ENCODE measurements at regions not wholly inside any gene's neighbourhood (a gene's known extent, or its start where the extent isn't known, plus 50 kb on each side); places are given as distances from the start of the nearest gene placed in this dataset.

GRCh38 chr1:233728721-233729120, 114.8 kb downstream of the KCNK1 start:
- Histone ChIP-seq H4K91ac (ENCODE audit: low read length) (no peak overlapping the region), H3K27ac (ENCODE audit: low read length, poor library complexity, severe bottlenecking) (no peak overlapping the region), H3K9me3 (ENCODE audit: control insufficient read depth, low read length) (no peaks in the 10 kb centered on the region), H2BK15ac (ENCODE audit: low read depth, poor library complexity, severe bottlenecking) (no peak overlapping the region), H3K4ac (ENCODE audit: low read depth in 1 of 2, low read length in 2 of 2) (no peak overlapping the region), H4K8ac (ENCODE audit: low read length) (no peak overlapping the region), H3K4me2 (ENCODE audit: low read length, poor library complexity, severe bottlenecking) (no peak overlapping the region), H3K79me1 (replicated peaks; ENCODE audit: low read length, poor library complexity, severe bottlenecking) (no peaks in the 10 kb centered on the region), H3K4me1 (ENCODE audit: control insufficient read depth, insufficient read depth, low read depth, low read length) (no peaks in the 10 kb centered on the region), H3K4me3 (ENCODE audit: insufficient read depth in 1 of 2, low read depth in 1 of 2, low read length in 2 of 2) (no peak overlapping the region), H2BK120ac (ENCODE audit: low read depth, low read length) (no peak overlapping the region), H3K14ac (ENCODE audit: low read length in 2 of 2) (no peak overlapping the region), H3K27me3 (ENCODE audit: control insufficient read depth in 1 of 2, insufficient read depth in 1 of 2, low read length in 2 of 2) (no peaks in the 10 kb centered on the region), H2BK5ac (ENCODE audit: low read depth, low read length, poor library complexity, severe bottlenecking) (no peak overlapping the region), H3K23ac (ENCODE audit: low read length in 2 of 2) (no peak overlapping the region), H3K36me3 (ENCODE audit: control insufficient read depth in 1 of 2, insufficient read depth in 2 of 2, low read depth in 1 of 2, low read length in 2 of 2) (no peaks in the 10 kb centered on the region), H2AFZ (ENCODE audit: low read depth, low read length) (no peak overlapping the region), H3K18ac (ENCODE audit: low read depth in 1 of 2, low read length in 2 of 2) (no peak overlapping the region), H3K9ac (ENCODE audit: low read length) (no peak overlapping the region), H2AK5ac (ENCODE audit: low read length, severe bottlenecking) (no peak overlapping the region), H2BK12ac (ENCODE audit: low read length in 2 of 2) (no peak overlapping the region)
- DNase-seq, result no peak
- 48% methylated on average over 2 of the region's 4 CpGs for WGBS

DNA sequence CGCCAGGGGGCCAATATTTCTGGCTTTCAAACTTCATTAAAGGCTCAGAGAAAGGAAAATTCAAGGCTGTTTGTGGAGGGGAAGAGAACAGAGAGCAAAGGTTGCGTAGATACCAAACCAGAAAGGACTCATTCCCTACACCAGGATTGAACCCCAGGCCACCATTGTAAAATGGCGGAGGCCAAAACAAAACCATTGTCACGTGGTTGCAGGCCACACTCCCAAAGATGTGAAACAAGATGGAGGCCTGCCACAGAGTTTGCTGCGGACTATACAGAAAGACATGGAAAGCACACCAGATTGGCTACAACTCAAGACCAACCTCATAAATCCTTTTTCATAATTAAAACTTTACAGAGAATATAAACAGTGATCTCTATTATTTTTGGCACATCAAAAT, 116.5 kb downstream of the KCNK1 start:
- Histone ChIP-seq H3K9me3 (ENCODE audit: control insufficient read depth, low read length) (no peaks in the 10 kb centered on the region), H2BK5ac (ENCODE audit: low read depth, low read length, poor library complexity, severe bottlenecking) (no peak overlapping the region), H4K91ac (ENCODE audit: low read length) (no peak overlapping the region), H3K4me1 (ENCODE audit: control insufficient read depth, insufficient read depth, low read depth, low read length) (no peaks in the 10 kb centered on the region), H3K23ac (ENCODE audit: low read length in 2 of 2) (no peak overlapping the region), H4K8ac (ENCODE audit: low read length) (no peak overlapping the region), H2BK120ac (ENCODE audit: low read depth, low read length) (no peak overlapping the region), H3K9ac (ENCODE audit: low read length) (no peak overlapping the region), H3K14ac (ENCODE audit: low read length in 2 of 2) (no peak overlapping the region), H2BK12ac (ENCODE audit: low read length in 2 of 2) (no peak overlapping the region), H3K27ac (ENCODE audit: low read length, poor library complexity, severe bottlenecking) (no peak overlapping the region), H2AK5ac (ENCODE audit: low read length, severe bottlenecking) (no peak overlapping the region), H3K4ac (ENCODE audit: low read depth in 1 of 2, low read length in 2 of 2) (no peak overlapping the region), H2AFZ (ENCODE audit: low read depth, low read length) (no peak overlapping the region), H3K4me3 (ENCODE audit: insufficient read depth in 1 of 2, low read depth in 1 of 2, low read length in 2 of 2) (no peak overlapping the region), H3K18ac (ENCODE audit: low read depth in 1 of 2, low read length in 2 of 2) (no peak overlapping the region), H3K79me1 (replicated peaks; ENCODE audit: low read length, poor library complexity, severe bottlenecking) (no peaks in the 10 kb centered on the region), H3K36me3 (ENCODE audit: control insufficient read depth in 1 of 2, insufficient read depth in 2 of 2, low read depth in 1 of 2, low read length in 2 of 2) (no peaks in the 10 kb centered on the region), H3K4me2 (ENCODE audit: low read length, poor library complexity, severe bottlenecking) (no peak overlapping the region), H3K27me3 (ENCODE audit: control insufficient read depth in 1 of 2, insufficient read depth in 1 of 2, low read length in 2 of 2) (no peaks in the 10 kb centered on the region), H2BK15ac (ENCODE audit: low read depth, poor library complexity, severe bottlenecking) (no peak overlapping the region)
- DNase-seq, result no peak
- 79% methylated on average over 5 of the region's 5 CpGs for WGBS

DNA sequence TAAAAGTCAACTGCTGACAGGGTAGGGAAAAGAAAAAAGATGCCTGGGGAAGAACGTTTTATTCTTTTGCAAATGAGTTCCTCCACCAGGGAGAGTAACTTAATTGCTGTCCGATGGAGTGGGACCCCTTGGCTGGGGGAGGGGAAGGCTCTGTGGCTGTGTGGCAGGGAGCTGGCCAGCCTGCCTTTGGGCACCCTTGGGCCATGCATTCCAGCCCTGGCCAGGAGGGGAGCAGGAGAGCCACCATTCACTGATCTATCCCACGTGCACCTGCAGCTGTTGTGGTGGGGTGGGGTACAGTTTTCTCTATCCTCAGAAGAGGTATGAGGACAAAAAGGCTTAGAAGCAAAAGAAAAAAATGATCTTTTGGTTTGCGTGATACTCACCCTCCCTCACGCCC, 116.9 kb downstream of the KCNK1 start:
- no peak overlapping the region for H3K27ac ChIP-seq (ENCODE audit: low read length, poor library complexity, severe bottlenecking)
- H3K27me3 ChIP-seq (ENCODE audit: control insufficient read depth in 1 of 2, insufficient read depth in 1 of 2, low read length in 2 of 2), result no peaks in the 10 kb centered on the region
- no peak overlapping the region for H2BK120ac ChIP-seq (ENCODE audit: low read depth, low read length)
- no peak for DNase-seq
- no peak overlapping the region for H3K14ac ChIP-seq (ENCODE audit: low read length in 2 of 2)
- H2BK5ac ChIP-seq (ENCODE audit: low read depth, low read length, poor library complexity, severe bottlenecking), result no peak overlapping the region
- H2BK15ac ChIP-seq (ENCODE audit: low read depth, poor library complexity, severe bottlenecking), result no peak overlapping the region
- no peak overlapping the region for H3K4me3 ChIP-seq (ENCODE audit: insufficient read depth in 1 of 2, low read depth in 1 of 2, low read length in 2 of 2)
- no peak overlapping the region for H3K4ac ChIP-seq (ENCODE audit: low read depth in 1 of 2, low read length in 2 of 2)
- H3K4me2 ChIP-seq (ENCODE audit: low read length, poor library complexity, severe bottlenecking), result no peak overlapping the region
- H4K91ac ChIP-seq (ENCODE audit: low read length), result no peak overlapping the region
- H3K79me1 ChIP-seq (replicated peaks; ENCODE audit: low read length, poor library complexity, severe bottlenecking), result no peaks in the 10 kb centered on the region
- no peak overlapping the region for H3K23ac ChIP-seq (ENCODE audit: low read length in 2 of 2)
- H2BK12ac ChIP-seq (ENCODE audit: low read length in 2 of 2), result no peak overlapping the region
- H3K18ac ChIP-seq (ENCODE audit: low read depth in 1 of 2, low read length in 2 of 2), result no peak overlapping the region
- WGBS, result 53% methylated on average over 2 of the region's 5 CpGs
- H3K9ac ChIP-seq (ENCODE audit: low read length), result no peak overlapping the region
- no peak overlapping the region for H2AK5ac ChIP-seq (ENCODE audit: low read length, severe bottlenecking)
- H4K8ac ChIP-seq (ENCODE audit: low read length), result no peak overlapping the region
- H3K36me3 ChIP-seq (ENCODE audit: control insufficient read depth in 1 of 2, insufficient read depth in 2 of 2, low read depth in 1 of 2, low read length in 2 of 2), result no peaks in the 10 kb centered on the region
- H3K4me1 ChIP-seq (ENCODE audit: control insufficient read depth, insufficient read depth, low read depth, low read length), result no peaks in the 10 kb centered on the region
- H3K9me3 ChIP-seq (ENCODE audit: control insufficient read depth, low read length), result no peaks in the 10 kb centered on the region
- H2AFZ ChIP-seq (ENCODE audit: low read depth, low read length), result no peak overlapping the region

DNA sequence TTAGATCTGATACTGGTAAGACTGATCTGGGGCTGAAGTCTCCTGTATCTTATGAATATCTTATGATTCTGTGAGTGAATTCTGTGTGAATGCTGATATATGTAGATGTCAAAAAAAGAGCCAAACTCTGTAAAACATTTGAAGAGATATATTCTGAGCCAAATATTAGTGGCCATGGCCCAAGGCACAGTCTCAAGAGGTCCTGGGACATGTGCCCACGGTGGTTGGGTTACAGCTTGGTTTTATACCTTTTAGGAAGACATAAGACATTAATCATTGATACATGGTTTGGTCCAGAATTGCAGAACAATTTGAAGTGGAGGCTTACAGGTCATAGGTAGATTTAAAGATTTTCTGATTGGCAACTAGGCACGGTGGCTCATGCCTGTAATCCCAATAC, 118.3 kb downstream of the KCNK1 start:
- Histone ChIP-seq H3K27ac (ENCODE audit: low read length, poor library complexity, severe bottlenecking) (no peak overlapping the region), H3K4me3 (ENCODE audit: insufficient read depth in 1 of 2, low read depth in 1 of 2, low read length in 2 of 2) (no peak overlapping the region), H3K36me3 (ENCODE audit: control insufficient read depth in 1 of 2, insufficient read depth in 2 of 2, low read depth in 1 of 2, low read length in 2 of 2) (no peaks in the 10 kb centered on the region), H2BK5ac (ENCODE audit: low read depth, low read length, poor library complexity, severe bottlenecking) (no peak overlapping the region), H2BK12ac (ENCODE audit: low read length in 2 of 2) (no peak overlapping the region), H3K4ac (ENCODE audit: low read depth in 1 of 2, low read length in 2 of 2) (no peak overlapping the region), H2BK15ac (ENCODE audit: low read depth, poor library complexity, severe bottlenecking) (no peak overlapping the region), H4K91ac (ENCODE audit: low read length) (no peak overlapping the region), H3K18ac (ENCODE audit: low read depth in 1 of 2, low read length in 2 of 2) (no peak overlapping the region), H3K4me1 (ENCODE audit: control insufficient read depth, insufficient read depth, low read depth, low read length) (no peaks in the 10 kb centered on the region), H2AK5ac (ENCODE audit: low read length, severe bottlenecking) (no peak overlapping the region), H3K9me3 (ENCODE audit: control insufficient read depth, low read length) (no peaks in the 10 kb centered on the region), H2AFZ (ENCODE audit: low read depth, low read length) (no peak overlapping the region), H2BK120ac (ENCODE audit: low read depth, low read length) (no peak overlapping the region), H3K79me1 (replicated peaks; ENCODE audit: low read length, poor library complexity, severe bottlenecking) (no peaks in the 10 kb centered on the region), H3K23ac (ENCODE audit: low read length in 2 of 2) (no peak overlapping the region), H3K27me3 (ENCODE audit: control insufficient read depth in 1 of 2, insufficient read depth in 1 of 2, low read length in 2 of 2) (no peaks in the 10 kb centered on the region), H3K14ac (ENCODE audit: low read length in 2 of 2) (no peak overlapping the region), H3K9ac (ENCODE audit: low read length) (no peak overlapping the region), H4K8ac (ENCODE audit: low read length) (no peak overlapping the region), H3K4me2 (ENCODE audit: low read length, poor library complexity, severe bottlenecking) (no peak overlapping the region)
- no peak for DNase-seq
- 62% methylated on average over 2 of the region's 2 CpGs for WGBS
